ENCODE measurements at regions not wholly inside any gene's neighbourhood (a gene's known extent, or its start where the extent isn't known, plus 50 kb on each side); places are given as distances from the start of the nearest gene placed in this dataset.

DNA sequence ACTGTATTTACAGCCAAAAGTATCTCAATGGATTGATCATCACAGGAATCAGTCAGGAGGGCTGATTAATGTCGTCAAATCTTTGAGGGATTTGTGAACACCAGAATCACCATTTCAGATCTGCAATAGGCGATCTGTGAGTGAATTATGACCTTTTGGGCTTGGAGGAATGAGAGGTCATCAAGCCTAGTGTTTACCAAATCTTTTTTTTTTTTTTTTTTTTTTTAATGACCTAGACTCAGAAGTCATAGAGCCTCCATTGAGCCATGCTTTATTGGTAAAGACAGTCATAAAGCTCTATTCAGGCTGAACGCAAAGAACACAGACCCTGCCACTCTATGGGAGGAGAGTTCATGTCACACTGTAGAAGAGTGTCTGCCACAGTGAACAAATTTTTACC is 97.7 kb downstream of the SOCS6 start:
- no peak for DNase-seq (ENCODE audit: low read depth)

DNA sequence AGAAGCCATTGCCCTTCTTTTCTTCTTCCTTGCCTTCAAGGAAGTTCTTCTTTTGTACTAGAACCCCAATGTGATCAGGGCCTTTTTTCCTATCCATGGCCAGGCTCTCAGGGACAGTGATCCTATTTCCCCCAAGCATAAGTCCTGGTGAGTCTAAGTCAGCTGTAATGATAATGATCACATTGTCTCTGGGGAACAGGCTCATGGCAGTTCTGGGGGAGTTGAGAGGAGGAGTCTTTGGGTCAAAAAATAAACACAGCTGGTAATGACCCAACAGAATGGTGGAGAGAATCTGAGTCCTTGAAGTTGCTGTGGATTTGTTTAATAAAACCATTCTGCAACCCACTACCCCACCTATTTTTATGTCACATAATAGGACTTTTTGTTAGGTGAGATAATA is 96.6 kb downstream of the SOCS6 start:
- DNase-seq (ENCODE audit: low read depth) = peak; percentile 22

DNA sequence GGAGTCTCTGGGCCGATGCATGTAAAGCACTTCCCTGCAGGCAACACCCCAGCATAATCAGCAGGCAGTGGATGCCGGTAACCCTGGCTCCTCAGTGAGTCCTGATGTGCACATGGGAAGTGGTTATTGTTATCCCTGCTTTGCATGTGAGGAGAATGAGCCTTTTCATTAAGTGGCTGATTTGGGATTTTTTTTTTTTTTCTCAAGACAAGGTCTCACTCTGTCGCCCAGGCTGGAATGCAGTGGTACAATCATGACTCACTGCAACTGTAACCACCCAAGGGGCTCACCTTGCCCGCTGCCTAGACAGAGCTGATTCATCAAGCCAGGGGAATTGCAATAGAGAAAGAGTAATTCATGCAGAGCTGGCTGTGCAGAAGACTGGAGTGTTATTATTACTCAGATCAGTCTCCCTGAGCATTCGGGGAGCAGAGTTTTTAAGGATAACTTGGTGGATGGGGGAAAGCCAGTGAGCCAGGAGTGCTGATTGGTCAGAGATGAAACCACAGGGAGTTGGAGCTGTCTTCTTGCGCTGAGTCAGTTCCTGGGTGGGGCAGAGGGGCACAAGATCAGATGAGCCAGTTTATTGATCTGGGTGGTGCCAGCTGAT is 95.4 kb downstream of the SOCS6 start:
- peak; percentile 97 for DNase-seq (ENCODE audit: low read depth)

DNA sequence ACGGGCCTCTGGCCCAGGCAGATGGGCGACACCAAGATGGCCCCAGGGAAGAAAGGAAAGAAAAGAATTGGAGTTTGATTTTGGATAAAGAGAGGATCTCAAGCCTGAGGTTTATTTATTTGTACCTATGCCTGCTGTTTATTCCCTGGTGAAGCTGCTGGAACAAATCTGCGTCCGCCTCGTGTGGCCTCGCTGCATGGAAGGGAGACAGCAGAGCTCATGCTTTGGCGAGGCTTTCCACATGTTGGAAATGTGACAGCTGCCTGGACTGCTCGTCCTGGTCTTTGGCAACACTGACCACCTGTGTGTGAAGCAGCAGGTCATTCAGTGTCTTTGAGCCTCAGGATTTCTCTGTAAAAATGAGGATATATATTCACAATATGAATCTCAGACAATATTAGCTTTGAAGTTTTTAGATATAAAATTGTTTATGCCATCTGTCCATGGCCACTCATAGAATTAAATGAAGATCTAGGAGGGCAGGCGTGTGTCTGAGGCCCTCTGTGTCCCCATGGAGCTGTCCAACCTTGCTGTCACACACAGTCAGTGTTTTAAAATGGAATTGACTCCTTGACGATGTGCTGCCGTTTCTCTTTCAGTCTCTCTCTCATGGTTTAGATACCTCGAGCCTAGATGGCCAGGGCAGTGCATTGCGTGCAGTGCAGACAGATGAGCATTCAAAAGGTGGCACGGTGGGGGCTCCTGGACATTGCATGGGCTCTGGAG is 94.3 kb downstream of the SOCS6 start:
- DNase-seq (ENCODE audit: low read depth) = no peak

DNA sequence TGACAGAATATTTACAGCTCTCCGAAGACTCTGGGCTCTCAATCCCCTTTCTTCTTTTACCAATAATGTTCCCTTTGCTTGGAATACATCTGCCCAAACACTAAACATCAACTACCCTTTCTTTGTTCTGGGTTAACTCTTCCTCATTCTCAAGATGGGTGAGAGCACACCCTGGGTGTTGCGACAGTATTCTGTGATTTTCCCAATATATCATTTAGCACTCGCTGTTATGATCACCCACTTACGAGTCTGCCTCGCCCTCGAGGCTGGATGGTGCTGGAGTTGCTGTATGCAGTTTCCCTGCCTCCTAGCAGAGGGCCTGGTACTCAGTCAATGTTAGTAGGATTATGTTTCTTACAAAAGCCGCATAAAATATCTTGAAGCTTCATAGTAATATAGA is 93.2 kb downstream of the SOCS6 start:
- DNase-seq (ENCODE audit: low read depth) = no peak

DNA sequence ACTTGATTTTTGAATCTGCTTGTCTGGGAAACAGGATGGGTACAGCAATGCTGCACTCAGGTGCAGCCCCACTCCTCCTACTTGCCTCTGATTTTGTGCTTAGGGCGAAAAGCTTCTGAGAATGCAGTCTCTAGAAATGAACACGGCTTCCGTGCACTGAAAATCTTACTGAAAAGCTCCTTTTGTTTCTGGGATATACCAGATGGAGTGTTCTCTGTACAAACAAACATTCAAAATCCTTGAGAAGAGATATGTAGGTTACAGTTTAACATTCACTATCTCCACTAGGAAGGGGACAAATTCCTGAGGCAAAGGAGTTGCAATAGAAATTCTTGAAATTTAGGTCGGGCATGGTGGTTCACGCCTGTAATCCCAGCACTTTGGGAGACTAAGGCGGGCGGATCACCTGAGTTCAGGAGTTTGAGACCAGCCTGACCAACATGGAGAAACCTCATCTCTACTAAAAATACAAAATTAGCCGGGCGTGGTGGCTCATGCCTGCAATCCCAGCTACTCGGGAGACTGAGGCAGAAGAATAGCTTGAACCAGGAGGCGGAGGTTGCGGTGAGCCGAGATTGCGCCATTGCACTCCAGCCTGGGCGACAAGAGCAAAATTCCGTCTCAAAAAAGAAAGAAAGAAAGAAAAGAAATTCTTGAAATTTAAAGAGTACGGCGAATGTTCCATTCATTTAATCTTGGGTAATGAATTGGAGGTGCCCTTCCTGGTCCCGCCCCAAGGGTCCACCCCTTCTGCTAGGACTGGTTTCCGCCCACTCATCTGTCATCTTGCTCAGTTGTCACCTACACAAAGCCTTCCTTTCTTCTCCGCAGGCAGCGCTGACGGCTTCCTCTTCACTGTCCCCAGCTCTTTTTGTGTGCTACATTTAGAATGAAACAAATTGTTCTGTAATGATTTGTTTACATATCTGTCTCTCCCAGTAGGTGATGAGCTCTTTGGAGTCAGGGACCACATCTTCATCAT is 92.4 kb downstream of the SOCS6 start:
- no peak for DNase-seq (ENCODE audit: low read depth)

All from ELR (cell line).